ENCODE measurements at regions not wholly inside any gene's neighbourhood (a gene's known extent, or its start where the extent isn't known, plus 50 kb on each side); places are given as distances from the start of the nearest gene placed in this dataset.

- ChIA-PET CTCF (no interaction called here), POLR2A (no interaction called here)
- 40% methylated on average over 2 of the region's 2 CpGs for WGBS (ENCODE audit: missing lambda C conversion rate)
- H3K4me1 ChIP-seq: no peaks in the 10 kb centered on the region
- TF ChIP-seq EHF (CRISPR knock-in tag; IDR thresholded peaks at IDR 0.05) (no peak), FOXS1 (CRISPR knock-in tag; IDR thresholded peaks at IDR 0.05) (no peak), KDM1A (IDR thresholded peaks at IDR 0.05; ENCODE audit: low read depth) (no peak), HMGXB4 (CRISPR knock-in tag; IDR thresholded peaks at IDR 0.05; ENCODE audit: borderline replicate concordance) (no peak), GATA3 (IDR thresholded peaks at IDR 0.05; ENCODE audit: borderline replicate concordance) (no peak), MAFK (IDR thresholded peaks at IDR 0.05; ENCODE audit: partially characterized antibody) (no peak), ZC3H11A (IDR thresholded peaks at IDR 0.05) (no peak), RCOR1 (IDR thresholded peaks at IDR 0.05; ENCODE audit: low read depth, low read length) (no peak), BCL3 (IDR thresholded peaks at IDR 0.05) (no peak), CEBPB (IDR thresholded peaks at IDR 0.05) (no peak), PHF8 (IDR thresholded peaks at IDR 0.05; ENCODE audit: borderline replicate concordance, low read depth) (no peak), JUN (IDR thresholded peaks at IDR 0.05) (no peak), SMC3 (IDR thresholded peaks at IDR 0.05) (no peak), ZNF302 (CRISPR knock-in tag; IDR thresholded peaks at IDR 0.05) (no peak), HOXA7 (CRISPR knock-in tag; IDR thresholded peaks at IDR 0.05) (no peak), SREBF2 (IDR thresholded peaks at IDR 0.05) (no peak), MYC (IDR thresholded peaks at IDR 0.05; ENCODE audit: borderline replicate concordance, low read length) (no peak)
- no peak overlapping the region for H3K4me2 ChIP-seq
- H3K4me3 ChIP-seq: no peak overlapping the region
- ATAC-seq: no peak
- H3K9me3 ChIP-seq: no peaks in the 10 kb centered on the region
- no peak overlapping the region for H3K27ac ChIP-seq
- no peak for FAIRE-seq
- no peak for DNase-seq (ENCODE audit: low read depth in 1 of 2, low spot score in 1 of 2)
Observed at GRCh38 chr2:156745619-156746018, 309.4 kb downstream of the GPD2 start.

GRCh38 chr2:156748221-156748620 is 312.0 kb downstream of the GPD2 start:
- POLR2A ChIA-PET: no interaction called here
- no peak overlapping the region for H3K27ac ChIP-seq
- ATAC-seq (no peak), DNase-seq (ENCODE audit: low read depth in 1 of 2, low spot score in 1 of 2) (no peak), FAIRE-seq (no peak)
- H3K9me3 ChIP-seq: no peaks in the 10 kb centered on the region
- no peak overlapping the region for H3K4me2 ChIP-seq
- no peaks in the 10 kb centered on the region for H3K4me1 ChIP-seq
- H3K4me3 ChIP-seq: no peak overlapping the region
- CTCF ChIA-PET: interaction anchor here (0.6 kb wide), 1 partner anchor 43 kb away, joined by 3 read pairs; no protein-coding TSS in a partner anchor
- WGBS (ENCODE audit: missing lambda C conversion rate): 51% methylated on average over 5 of the region's 5 CpGs
- no peak for TF ChIP-seq PBX3 (IDR thresholded peaks at IDR 0.05)
- TF ChIP-seq CEBPB (IDR thresholded peaks at IDR 0.05): no peak
- no peak for TF ChIP-seq NPAS2 (CRISPR knock-in tag; IDR thresholded peaks at IDR 0.05; ENCODE audit: borderline replicate concordance)
- no peak for TF ChIP-seq ATOH8 (CRISPR knock-in tag; IDR thresholded peaks at IDR 0.05; ENCODE audit: low read depth)
- TF ChIP-seq MAZ (IDR thresholded peaks at IDR 0.05; ENCODE audit: borderline replicate concordance, low read depth, low read length): no peak
- TF ChIP-seq HDAC2 (IDR thresholded peaks at IDR 0.05): no peak
- no peak for TF ChIP-seq EHMT2 (IDR thresholded peaks at IDR 0.05; ENCODE audit: low read depth)
- TF ChIP-seq ZNF302 (CRISPR knock-in tag; IDR thresholded peaks at IDR 0.05): no peak
- TF ChIP-seq HEYL (CRISPR knock-in tag; IDR thresholded peaks at IDR 0.05): no peak
- TF ChIP-seq GATA3 (IDR thresholded peaks at IDR 0.05; ENCODE audit: borderline replicate concordance): no peak
- TF ChIP-seq NR3C1 (IDR thresholded peaks at IDR 0.05): no peak
- no peak for TF ChIP-seq BCL3 (IDR thresholded peaks at IDR 0.05)
- no peak for TF ChIP-seq POLR2A (IDR thresholded peaks at IDR 0.05; ENCODE audit: low read length)
- no peak for TF ChIP-seq ZSCAN20 (CRISPR knock-in tag; IDR thresholded peaks at IDR 0.05)
- TF ChIP-seq HOXB13 (CRISPR knock-in tag; IDR thresholded peaks at IDR 0.05; ENCODE audit: low read depth): no peak
- TF ChIP-seq E2F6 (IDR thresholded peaks at IDR 0.05; ENCODE audit: borderline replicate concordance, low read depth): no peak
- TF ChIP-seq MAX (IDR thresholded peaks at IDR 0.05): no peak
- no peak for TF ChIP-seq HES2 (IDR thresholded peaks at IDR 0.05)
- TF ChIP-seq CBX8 (IDR thresholded peaks at IDR 0.05): no peak

All from A549 (cell line).